ELF-1 (cell line): ENCODE measurements at regions not wholly inside any gene's neighbourhood (a gene's known extent, or its start where the extent isn't known, plus 50 kb on each side); places are given as distances from the start of the nearest gene placed in this dataset.
"Not testable (repeated sequence)": the region's sequence is repeated elsewhere in the genome, so short reads cannot be mapped to it uniquely, and the experiment has no call there.

Experiments
- DNase-seq: peaks from one replicate; pipeline ENCODE4 v3.0.0-alpha.2; 2016; ENCODE audit warnings: low read depth, low spot score

GRCh38 chr9:124125651-124125977 lies 114.0 kb downstream of the LHX2 start:
- peak; percentile 28 for DNase-seq

GRCh38 chr9:124126648-124127646 lies 115.4 kb downstream of the LHX2 start:
- DNase-seq, result peak; percentile 91

GRCh38 chr9:124128568-124129166 lies 117.1 kb downstream of the LHX2 start:
- DNase-seq, result no peak

GRCh38 chr9:124130277-124131075 lies 118.9 kb downstream of the LHX2 start:
- no peak for DNase-seq

- DNase-seq, result not testable (repeated sequence)
These were observed 120.0 kb downstream of the LHX2 start for GRCh38 chr9:124131518-124131917.

- peak; percentile 54 for DNase-seq
These were observed 121.1 kb downstream of the LHX2 start for GRCh38 chr9:124132671-124133147.

GRCh38 chr9:124133727-124134126 lies 122.2 kb downstream of the LHX2 start:
- peak; percentile 82 for DNase-seq

- DNase-seq, result no peak
These were observed 123.0 kb downstream of the LHX2 start for GRCh38 chr9:124134526-124134925.

GRCh38 chr9:124135813-124136365 lies 121.9 kb upstream of the NEK6 start:
- DNase-seq, result no peak

- DNase-seq, result no peak
These were observed 120.5 kb upstream of the NEK6 start for GRCh38 chr9:124137009-124137943.

- peak; percentile 25 for DNase-seq
These were observed 119.8 kb upstream of the NEK6 start for GRCh38 chr9:124137944-124138335.

GRCh38 chr9:124139001-124139400 lies 118.7 kb upstream of the NEK6 start:
- no peak for DNase-seq

GRCh38 chr9:124140941-124141568 lies 116.7 kb upstream of the NEK6 start:
- no peak for DNase-seq

- DNase-seq, result peak; percentile 87
These were observed 113.1 kb upstream of the NEK6 start for GRCh38 chr9:124144561-124145123.

- no peak for DNase-seq
These were observed 111.7 kb upstream of the NEK6 start for GRCh38 chr9:124146031-124146561.

GRCh38 chr9:124149992-124150391 lies 107.8 kb upstream of the NEK6 start:
- DNase-seq, result peak; percentile 31

GRCh38 chr9:124163760-124164255 lies 93.9 kb upstream of the NEK6 start:
- no peak for DNase-seq

GRCh38 chr9:124164811-124165210 lies 92.9 kb upstream of the NEK6 start:
- DNase-seq, result no peak

- no peak for DNase-seq
These were observed 83.3 kb upstream of the NEK6 start for GRCh38 chr9:124174433-124174832.
